GM21526 (cell line): ENCODE measurements at regions not wholly inside any gene's neighbourhood (a gene's known extent, or its start where the extent isn't known, plus 50 kb on each side); places are given as distances from the start of the nearest gene placed in this dataset.

Experiments
- ATAC-seq: cut with Tn5 transposase; IDR thresholded peaks from one replicate; pipeline ENCODE4 v1.9.1; 2021; ENCODE audit warnings: moderate library complexity; ENCODE audit not compliant: unreplicated experiment, low FRiP score

GRCh38 chr5:164610374-164610773 lies 1105.0 kb downstream of the MAT2B start:
- ATAC-seq = no peak

- ATAC-seq = no peak
Observed at GRCh38 chr5:164614707-164615106, 1109.3 kb downstream of the MAT2B start.

GRCh38 chr5:164617290-164617689 lies 1111.9 kb downstream of the MAT2B start:
- no peak for ATAC-seq

- no peak for ATAC-seq
Observed at GRCh38 chr5:164627021-164627420, 1121.6 kb downstream of the MAT2B start.

GRCh38 chr5:164636456-164636855 lies 1131.0 kb downstream of the MAT2B start:
- ATAC-seq = no peak

- no peak for ATAC-seq
Observed at GRCh38 chr5:164637931-164638521, 1132.6 kb downstream of the MAT2B start.

- no peak for ATAC-seq
Observed at GRCh38 chr5:164649266-164649665, 1143.8 kb downstream of the MAT2B start.

GRCh38 chr5:164650427-164650826 lies 1145.0 kb downstream of the MAT2B start:
- no peak for ATAC-seq

- no peak for ATAC-seq
Observed at GRCh38 chr5:164651546-164652275, 1146.3 kb downstream of the MAT2B start.

GRCh38 chr5:164652276-164652660 lies 1146.8 kb downstream of the MAT2B start:
- no peak for ATAC-seq

GRCh38 chr5:164663198-164663989 lies 1158.0 kb downstream of the MAT2B start:
- ATAC-seq = no peak

- ATAC-seq = no peak
Observed at GRCh38 chr5:164671640-164672039, 1166.2 kb downstream of the MAT2B start.

GRCh38 chr5:164672205-164672604 lies 1166.8 kb downstream of the MAT2B start:
- no peak for ATAC-seq

- no peak for ATAC-seq
Observed at GRCh38 chr5:164672931-164673694, 1167.7 kb downstream of the MAT2B start.

- no peak for ATAC-seq
Observed at GRCh38 chr5:164679461-164679860, 1174.0 kb downstream of the MAT2B start.

- no peak for ATAC-seq
Observed at GRCh38 chr5:164680216-164680615, 1174.8 kb downstream of the MAT2B start.

GRCh38 chr5:164680812-164681520 lies 1175.5 kb downstream of the MAT2B start:
- no peak for ATAC-seq

- no peak for ATAC-seq
Observed at GRCh38 chr5:164687391-164687790, 1182.0 kb downstream of the MAT2B start.

- no peak for ATAC-seq
Observed at GRCh38 chr5:164688437-164688836, 1183.0 kb downstream of the MAT2B start.

GRCh38 chr5:164708831-164709230 lies 1203.4 kb downstream of the MAT2B start:
- ATAC-seq = no peak
